Activated gamma-delta T cell treated with anti-CD3 and anti-CD28 coated beads, Interleukin-2, amount 50 U/mL, for 16 hours (primary cell): ENCODE measurements at regions not wholly inside any gene's neighbourhood (a gene's known extent, or its start where the extent isn't known, plus 50 kb on each side); places are given as distances from the start of the nearest gene placed in this dataset.

ENCODE experiments used
- DNase-seq: peaks from one replicate; pipeline ENCODE4 v3.0.0-alpha.2; 2020; ENCODE audit warnings: low read depth

- DNase-seq = no peak
Measured at GRCh38 chr15:70201425-70201775, 103.7 kb upstream of the TLE3 start.

GRCh38 chr15:70200511-70201424 lies 103.1 kb upstream of the TLE3 start:
- DNase-seq = no peak

- no peak for DNase-seq
Measured at GRCh38 chr15:70199540-70200410, 102.1 kb upstream of the TLE3 start.

- DNase-seq = no peak
Measured at GRCh38 chr15:70199124-70199482, 101.4 kb upstream of the TLE3 start.

GRCh38 chr15:70198441-70199123 lies 100.9 kb upstream of the TLE3 start:
- DNase-seq = no peak

- DNase-seq = no peak
Measured at GRCh38 chr15:70197945-70198361, 100.2 kb upstream of the TLE3 start.

GRCh38 chr15:70197318-70197944 lies 99.7 kb upstream of the TLE3 start:
- no peak for DNase-seq

GRCh38 chr15:70196372-70197316 lies 98.9 kb upstream of the TLE3 start:
- DNase-seq = no peak

- DNase-seq = no peak
Measured at GRCh38 chr15:70195587-70196305, 98.0 kb upstream of the TLE3 start.

GRCh38 chr15:70195171-70195570 lies 97.5 kb upstream of the TLE3 start:
- DNase-seq = no peak

- DNase-seq = no peak
Measured at GRCh38 chr15:70194266-70194665, 96.5 kb upstream of the TLE3 start.

GRCh38 chr15:70193734-70194133 lies 96.0 kb upstream of the TLE3 start:
- no peak for DNase-seq

- DNase-seq = no peak
Measured at GRCh38 chr15:70192490-70192889, 94.8 kb upstream of the TLE3 start.

- no peak for DNase-seq
Measured at GRCh38 chr15:70192041-70192440, 94.3 kb upstream of the TLE3 start.

GRCh38 chr15:70190965-70191364 lies 93.2 kb upstream of the TLE3 start:
- no peak for DNase-seq

- DNase-seq = no peak
Measured at GRCh38 chr15:70189826-70190695, 92.3 kb upstream of the TLE3 start.

- DNase-seq = no peak
Measured at GRCh38 chr15:70188286-70188685, 90.6 kb upstream of the TLE3 start.

- no peak for DNase-seq
Measured at GRCh38 chr15:70187331-70187730, 89.6 kb upstream of the TLE3 start.

- DNase-seq = no peak
Measured at GRCh38 chr15:70186152-70186551, 88.4 kb upstream of the TLE3 start.
